SK-N-SH (cell line): ENCODE measurements at regions not wholly inside any gene's neighbourhood (a gene's known extent, or its start where the extent isn't known, plus 50 kb on each side); places are given as distances from the start of the nearest gene placed in this dataset.

Experiments
- CTCF ChIP-seq: fragments of 200-600 bp; sonication (generic); IDR thresholded peaks from 2 replicates; pipeline ENCODE4 v1.6.1; 2017; ENCODE audit warnings: antibody characterized with exemption, mild to moderate bottlenecking, moderate library complexity
- EP300 ChIP-seq, 2 experiments: IDR thresholded peaks; 2 replicates each; pipeline versions ENCODE4 v1.4.0 to v1.6.1; 2012; ENCODE audit warnings: borderline replicate concordance in 1 of 2, low read depth in 1 of 2, low read length in 1 of 2
- FOXM1 ChIP-seq: IDR thresholded peaks from 2 replicates; pipeline ENCODE4 v1.4.0; 2012; ENCODE audit warnings: low read depth, mild to moderate bottlenecking
- JUND ChIP-seq: IDR thresholded peaks from 2 replicates; pipeline ENCODE4 v1.4.0; 2012
- MAX ChIP-seq: IDR thresholded peaks from 2 replicates; pipeline ENCODE4 v1.4.0; 2012; ENCODE audit warnings: low read depth
- PBX3 ChIP-seq: IDR thresholded peaks from 2 replicates; pipeline ENCODE4; 2012
- POLR2AphosphoS5 ChIP-seq: IDR thresholded peaks from 2 replicates; pipeline ENCODE4 v1.6.1; 2012; ENCODE audit warnings: low read depth, low read length
- SIN3A ChIP-seq: IDR thresholded peaks from 2 replicates; pipeline ENCODE4 v1.6.1; 2012; ENCODE audit warnings: low read depth, mild to moderate bottlenecking, low read length, moderate library complexity, borderline replicate concordance

GRCh38 chr12:94094700-94095099 lies 53.7 kb upstream of the PLXNC1 start:
- TF ChIP-seq CTCF (no peak), FOXM1 (no peak), EP300 (IDR thresholded peaks at IDR 0.05; ENCODE audit: borderline replicate concordance in 1 of 2, low read depth in 1 of 2, low read length in 1 of 2) (no peak), POLR2AphosphoS5 (no peak), SIN3A (no peak), MAX (no peak), JUND (no peak), PBX3 (no peak)
